Left ventricle myocardium inferior (tissue), 1 donor: ENCODE measurements at regions not wholly inside any gene's neighbourhood (a gene's known extent, or its start where the extent isn't known, plus 50 kb on each side); places are given as distances from the start of the nearest gene placed in this dataset.

Experiments used
- DNase-seq: peaks from one replicate; pipeline ENCODE4 v3.0.0-alpha.2; 2020
- H3K27ac ChIP-seq: fragments of 200-600 bp; replicated peaks from 2 replicates; pipeline ENCODE4 v1.8.0; 2021
- H3K27me3 ChIP-seq: fragments of 200-600 bp; 2 replicates; pipeline ENCODE4 v1.8.0; 2021; ENCODE audit warnings: low read depth
- H3K36me3 ChIP-seq: fragments of 200-600 bp; 2 replicates; pipeline ENCODE4 v1.8.0; 2021
- H3K4me1 ChIP-seq: fragments of 200-600 bp; 2 replicates; pipeline ENCODE4 v1.8.0; 2021
- H3K4me3 ChIP-seq: fragments of 200-600 bp; 2 replicates; pipeline ENCODE4 v1.8.0; 2021; ENCODE audit warnings: mild to moderate bottlenecking, moderate library complexity
- H3K9me3 ChIP-seq: fragments of 200-600 bp; replicated peaks from 2 replicates; pipeline ENCODE4 v1.8.0; 2021
- intact Hi-C: fragments of 100-400 bp; cut with micrococcal nuclease; formaldehyde crosslinking; loops from one replicate; pipeline ENCODE4 v1.11.0; 2022
- TF ChIP-seq, protein P1 (sequence below): fragments of 200-600 bp; IDR thresholded peaks from 2 replicates; pipeline ENCODE4 v1.8.0; 2021; ENCODE audit warnings: antibody characterized with exemption, mild to moderate bottlenecking, borderline replicate concordance
- donor health status: DM: no; HTN: yes; CAD: no; lungs with severe emphysema.

GRCh38 chr20:24151621-24152294 lies 163.2 kb upstream of the GGTLC1 start:
- intact Hi-C loops: no loop called here
- H3K27ac ChIP-seq: no peak overlapping the region
- DNase-seq: no peak

DNA sequence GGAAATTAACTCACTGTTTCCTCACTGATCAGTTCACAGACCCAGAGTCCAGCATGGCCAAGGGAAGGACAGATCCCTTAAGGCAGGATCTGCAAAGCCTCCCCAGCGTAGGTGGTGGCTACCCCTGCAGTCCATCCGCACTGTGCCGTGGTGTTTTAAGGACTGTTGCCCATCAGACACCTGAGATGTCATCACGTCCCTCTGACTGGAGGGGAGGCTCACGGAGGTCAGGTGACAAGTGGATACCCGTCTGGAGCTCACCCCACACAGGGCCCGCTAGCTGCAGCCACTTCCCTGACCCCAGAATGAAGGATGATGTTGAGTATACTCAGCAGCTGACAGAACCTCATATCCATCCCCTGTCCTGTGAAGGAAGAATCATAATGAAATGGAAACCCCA lies 161.8 kb upstream of the GGTLC1 start:
- H3K36me3 ChIP-seq: no peaks in the 10 kb centered on the region
- H3K4me3 ChIP-seq: no peak overlapping the region
- H3K4me1 ChIP-seq: no peaks in the 10 kb centered on the region
- TF ChIP-seq, protein P1, sequence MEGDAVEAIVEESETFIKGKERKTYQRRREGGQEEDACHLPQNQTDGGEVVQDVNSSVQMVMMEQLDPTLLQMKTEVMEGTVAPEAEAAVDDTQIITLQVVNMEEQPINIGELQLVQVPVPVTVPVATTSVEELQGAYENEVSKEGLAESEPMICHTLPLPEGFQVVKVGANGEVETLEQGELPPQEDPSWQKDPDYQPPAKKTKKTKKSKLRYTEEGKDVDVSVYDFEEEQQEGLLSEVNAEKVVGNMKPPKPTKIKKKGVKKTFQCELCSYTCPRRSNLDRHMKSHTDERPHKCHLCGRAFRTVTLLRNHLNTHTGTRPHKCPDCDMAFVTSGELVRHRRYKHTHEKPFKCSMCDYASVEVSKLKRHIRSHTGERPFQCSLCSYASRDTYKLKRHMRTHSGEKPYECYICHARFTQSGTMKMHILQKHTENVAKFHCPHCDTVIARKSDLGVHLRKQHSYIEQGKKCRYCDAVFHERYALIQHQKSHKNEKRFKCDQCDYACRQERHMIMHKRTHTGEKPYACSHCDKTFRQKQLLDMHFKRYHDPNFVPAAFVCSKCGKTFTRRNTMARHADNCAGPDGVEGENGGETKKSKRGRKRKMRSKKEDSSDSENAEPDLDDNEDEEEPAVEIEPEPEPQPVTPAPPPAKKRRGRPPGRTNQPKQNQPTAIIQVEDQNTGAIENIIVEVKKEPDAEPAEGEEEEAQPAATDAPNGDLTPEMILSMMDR: no peak
- H3K27me3 ChIP-seq: peaks cover 4% of the 10 kb centered on the region
- H3K27ac ChIP-seq: no peak overlapping the region
- DNase-seq: no peak
- intact Hi-C loops: no loop called here
- no peaks in the 10 kb centered on the region for H3K9me3 ChIP-seq

More at GRCh38 chr20:24151621-24152294, 163.2 kb upstream of the GGTLC1 start:
- Histone ChIP-seq H3K9me3 (no peaks in the 10 kb centered on the region), H3K36me3 (no peaks in the 10 kb centered on the region), H3K27me3 (peaks cover 4% of the 10 kb centered on the region), H3K4me1 (no peaks in the 10 kb centered on the region), H3K4me3 (no peak overlapping the region)
- TF ChIP-seq, protein P1: no peak

- TF ChIP-seq, protein P1: peak; percentile 69
- intact Hi-C loops: loop anchor here (10.0 kb wide), 2 partner anchors 295 to 355 kb away; no protein-coding TSS in a partner anchor
- H3K36me3 ChIP-seq: no peaks in the 10 kb centered on the region
- H3K4me3 ChIP-seq: no peak overlapping the region
- no peaks in the 10 kb centered on the region for H3K9me3 ChIP-seq
- H3K27me3 ChIP-seq: peaks cover 4% of the 10 kb centered on the region
- DNase-seq: peak; percentile 51
- no peaks in the 10 kb centered on the region for H3K4me1 ChIP-seq
- H3K27ac ChIP-seq: no peak overlapping the region
These were observed 161.3 kb upstream of the GGTLC1 start for GRCh38 chr20:24149881-24150307.

- Histone ChIP-seq H3K4me1 (no peaks in the 10 kb centered on the region), H3K27me3 (peaks cover 5% of the 10 kb centered on the region), H3K36me3 (no peaks in the 10 kb centered on the region), H3K27ac (no peak overlapping the region), H3K4me3 (no peak overlapping the region), H3K9me3 (no peaks in the 10 kb centered on the region)
- no peak for DNase-seq
- intact Hi-C loops: loop anchor here (10.0 kb wide), 2 partner anchors 296 to 356 kb away; no protein-coding TSS in a partner anchor
- TF ChIP-seq, protein P1: no peak
These were observed 160.6 kb upstream of the GGTLC1 start for GRCh38 chr20:24149175-24149574.

DNA sequence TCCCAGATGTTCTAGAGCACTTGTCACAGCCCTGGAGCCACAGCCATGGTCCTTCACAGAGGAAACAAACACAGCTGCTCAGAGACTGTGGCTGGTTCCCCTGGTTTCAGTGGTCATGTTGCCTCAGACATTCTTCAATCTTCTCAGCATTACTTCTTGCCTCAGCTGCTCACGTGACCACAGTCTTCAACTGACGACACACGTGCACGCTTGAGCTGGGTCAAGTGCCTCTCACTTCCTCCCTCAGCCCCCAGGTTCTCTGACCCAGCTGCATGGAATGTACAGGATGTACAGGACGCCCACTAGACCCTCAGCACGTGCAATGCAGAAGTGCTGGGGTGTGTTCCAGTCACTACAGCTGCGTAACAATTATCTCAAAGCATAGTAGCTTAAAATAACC lies 159.8 kb upstream of the GGTLC1 start:
- no peaks in the 10 kb centered on the region for H3K4me1 ChIP-seq
- H3K27ac ChIP-seq: no peak overlapping the region
- no peak for DNase-seq
- no peaks in the 10 kb centered on the region for H3K9me3 ChIP-seq
- intact Hi-C loops: loop anchor here (10.0 kb wide), 2 partner anchors 296 to 356 kb away; no protein-coding TSS in a partner anchor
- TF ChIP-seq, protein P1: no peak
- H3K27me3 ChIP-seq: peaks cover 10% of the 10 kb centered on the region
- no peaks in the 10 kb centered on the region for H3K36me3 ChIP-seq
- no peak overlapping the region for H3K4me3 ChIP-seq
